ENCODE measurements at regions not wholly inside any gene's neighbourhood (a gene's known extent, or its start where the extent isn't known, plus 50 kb on each side); places are given as distances from the start of the nearest gene placed in this dataset.

DNA sequence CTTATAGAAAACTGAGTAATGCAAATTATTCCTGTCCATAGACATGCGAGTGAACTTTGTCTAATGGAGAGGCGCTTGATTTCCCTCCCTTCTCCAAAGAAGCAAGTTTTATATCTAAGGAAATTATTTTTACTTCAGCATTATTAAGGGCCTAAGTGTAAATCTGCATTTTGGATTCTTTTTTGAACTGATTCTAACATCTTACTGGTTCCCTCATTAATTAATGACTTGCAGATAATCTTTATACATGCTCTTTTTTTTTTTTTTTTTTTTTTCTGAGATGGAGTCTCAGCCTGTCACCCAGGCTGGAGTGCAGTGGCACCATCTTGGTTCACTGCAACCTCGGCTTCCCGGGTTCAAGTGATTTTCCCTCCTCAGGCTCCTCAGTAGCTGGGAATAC, 209.5 kb downstream of the TLE4 start:
- POLR2A ChIA-PET, result no interaction called here
- whole genome bisulfite sequencing (ENCODE audit: low lambda C conversion rate), result 44% methylated on average over 4 of the region's 4 CpGs

More for the DNA sequence above, 209.5 kb downstream of the TLE4 start:
- Histone ChIP-seq H3K9ac (ENCODE audit: insufficient read depth, low read depth, low read length) (no peak overlapping the region), H3K27me3 (ENCODE audit: control insufficient read depth in 1 of 2, insufficient read depth in 2 of 2, low read length in 2 of 2) (no peaks in the 10 kb centered on the region), H3K4me2 (ENCODE audit: low read depth, low read length) (no peak overlapping the region), H3K4me1 (ENCODE audit: insufficient read depth, low read length) (peaks cover 14% of the 10 kb centered on the region; the same call in 1 of the 2 replicates), H3K27ac (ENCODE audit: extremely low read length, insufficient read depth, low read length) (no peak overlapping the region), H2AFZ (ENCODE audit: low read length) (no peak overlapping the region), H3K79me2 (ENCODE audit: insufficient read depth, low read length) (no peaks in the 10 kb centered on the region), H4K20me1 (ENCODE audit: insufficient read depth, low read length) (no peaks in the 10 kb centered on the region), H3K36me3 (replicated peaks in 1 of 2; ENCODE audit: control insufficient read depth in 1 of 2, insufficient read depth in 2 of 2, low read length in 2 of 2) (no peaks in the 10 kb centered on the region), H3K9me3 (ENCODE audit: low read length) (peaks cover 43% of the 10 kb centered on the region), H3K4me3 (replicated peaks in 1 of 3; ENCODE audit: insufficient read depth in 1 of 3, low read depth in 2 of 3, low read length in 3 of 3) (no peak overlapping the region)
- CTCF ChIA-PET (ENCODE audit: low intra/inter-chr PET ratio, low total read pairs), result no interaction called here
- no TSS peak for BruUV-seq (replicated peaks)
- intact Hi-C loops (cut with micrococcal nuclease; ENCODE audit: unreplicated experiment) (no loop called here), in situ Hi-C loops (cut with HindIII; ENCODE audit: extremely low pct_ligation_motif_present, low pct_unique_long_range_greater_than_20kb) (no loop called here)
- FAIRE-seq (no peak), ATAC-seq (no peak), DNase-seq (ENCODE audit: low spot score) (no peak)
- TF ChIP-seq CBFB (CRISPR knock-in tag; IDR thresholded peaks at IDR 0.05) (no peak), ZBTB20 (CRISPR knock-in tag; IDR thresholded peaks at IDR 0.05; ENCODE audit: borderline replicate concordance, low read depth) (no peak), HOXA3 (CRISPR knock-in tag; IDR thresholded peaks at IDR 0.05) (no peak), ZNF101 (CRISPR knock-in tag; IDR thresholded peaks at IDR 0.05; ENCODE audit: borderline replicate concordance, low read depth) (no peak), ZNF615 (CRISPR knock-in tag; IDR thresholded peaks at IDR 0.05; ENCODE audit: borderline replicate concordance) (no peak), MIER3 (CRISPR knock-in tag; IDR thresholded peaks at IDR 0.05; ENCODE audit: borderline replicate concordance) (no peak)
- TF ChIP-seq, protein P1, sequence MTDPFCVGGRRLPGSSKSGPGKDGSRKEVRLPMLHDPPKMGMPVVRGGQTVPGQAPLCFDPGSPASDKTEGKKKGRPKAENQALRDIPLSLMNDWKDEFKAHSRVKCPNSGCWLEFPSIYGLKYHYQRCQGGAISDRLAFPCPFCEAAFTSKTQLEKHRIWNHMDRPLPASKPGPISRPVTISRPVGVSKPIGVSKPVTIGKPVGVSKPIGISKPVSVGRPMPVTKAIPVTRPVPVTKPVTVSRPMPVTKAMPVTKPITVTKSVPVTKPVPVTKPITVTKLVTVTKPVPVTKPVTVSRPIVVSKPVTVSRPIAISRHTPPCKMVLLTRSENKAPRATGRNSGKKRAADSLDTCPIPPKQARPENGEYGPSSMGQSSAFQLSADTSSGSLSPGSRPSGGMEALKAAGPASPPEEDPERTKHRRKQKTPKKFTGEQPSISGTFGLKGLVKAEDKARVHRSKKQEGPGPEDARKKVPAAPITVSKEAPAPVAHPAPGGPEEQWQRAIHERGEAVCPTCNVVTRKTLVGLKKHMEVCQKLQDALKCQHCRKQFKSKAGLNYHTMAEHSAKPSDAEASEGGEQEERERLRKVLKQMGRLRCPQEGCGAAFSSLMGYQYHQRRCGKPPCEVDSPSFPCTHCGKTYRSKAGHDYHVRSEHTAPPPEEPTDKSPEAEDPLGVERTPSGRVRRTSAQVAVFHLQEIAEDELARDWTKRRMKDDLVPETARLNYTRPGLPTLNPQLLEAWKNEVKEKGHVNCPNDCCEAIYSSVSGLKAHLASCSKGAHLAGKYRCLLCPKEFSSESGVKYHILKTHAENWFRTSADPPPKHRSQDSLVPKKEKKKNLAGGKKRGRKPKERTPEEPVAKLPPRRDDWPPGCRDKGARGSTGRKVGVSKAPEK (CRISPR knock-in tag; IDR thresholded peaks at IDR 0.05; ENCODE audit: borderline replicate concordance), result no peak
- TF ChIP-seq, protein P2, sequence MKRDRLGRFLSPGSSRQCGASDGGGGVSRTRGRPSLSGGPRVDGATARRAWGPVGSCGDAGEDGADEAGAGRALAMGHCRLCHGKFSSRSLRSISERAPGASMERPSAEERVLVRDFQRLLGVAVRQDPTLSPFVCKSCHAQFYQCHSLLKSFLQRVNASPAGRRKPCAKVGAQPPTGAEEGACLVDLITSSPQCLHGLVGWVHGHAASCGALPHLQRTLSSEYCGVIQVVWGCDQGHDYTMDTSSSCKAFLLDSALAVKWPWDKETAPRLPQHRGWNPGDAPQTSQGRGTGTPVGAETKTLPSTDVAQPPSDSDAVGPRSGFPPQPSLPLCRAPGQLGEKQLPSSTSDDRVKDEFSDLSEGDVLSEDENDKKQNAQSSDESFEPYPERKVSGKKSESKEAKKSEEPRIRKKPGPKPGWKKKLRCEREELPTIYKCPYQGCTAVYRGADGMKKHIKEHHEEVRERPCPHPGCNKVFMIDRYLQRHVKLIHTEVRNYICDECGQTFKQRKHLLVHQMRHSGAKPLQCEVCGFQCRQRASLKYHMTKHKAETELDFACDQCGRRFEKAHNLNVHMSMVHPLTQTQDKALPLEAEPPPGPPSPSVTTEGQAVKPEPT (CRISPR knock-in tag; IDR thresholded peaks at IDR 0.05; ENCODE audit: low read depth), result no peak
